CD4-positive, alpha-beta T cell treated with Interleukin-6 for 4 hours (primary cell): ENCODE measurements at regions not wholly inside any gene's neighbourhood (a gene's known extent, or its start where the extent isn't known, plus 50 kb on each side); places are given as distances from the start of the nearest gene placed in this dataset.

ENCODE experiments used
- DNase-seq: peaks from one replicate; pipeline ENCODE4 v3.0.0-alpha.2; 2020; ENCODE audit warnings: mixed read lengths

DNA sequence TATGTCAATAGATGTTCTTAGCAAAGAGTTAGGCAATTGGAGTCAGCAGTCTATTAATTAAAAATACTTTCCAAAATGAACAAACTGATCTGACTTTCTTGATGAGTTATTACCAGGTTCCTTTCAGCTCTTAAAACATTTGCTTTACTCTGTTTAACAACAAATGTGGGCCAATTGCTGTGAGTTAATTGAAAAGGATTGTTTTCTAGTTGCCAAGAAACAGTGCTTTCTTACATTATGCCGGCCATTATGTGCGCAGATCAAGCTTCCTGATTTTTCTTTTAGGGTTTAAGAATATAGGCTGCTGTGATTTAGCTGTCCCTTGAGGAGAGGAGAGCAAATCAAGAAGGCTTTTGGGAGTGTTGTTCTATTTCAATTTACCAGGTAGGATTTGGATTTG is 50.5 kb upstream of the ITPRID2 start:
- no peak for DNase-seq
